ENCODE measurements at regions not wholly inside any gene's neighbourhood (a gene's known extent, or its start where the extent isn't known, plus 50 kb on each side); places are given as distances from the start of the nearest gene placed in this dataset.

- Histone ChIP-seq H3K4me1 (ENCODE audit: low read depth, poor library complexity, severe bottlenecking) (no peaks in the 10 kb centered on the region), H3K27ac (no peak overlapping the region), H3K36me3 (ENCODE audit: insufficient read depth) (no peaks in the 10 kb centered on the region), H4K20me1 (ENCODE audit: insufficient read depth) (no peaks in the 10 kb centered on the region), H3K27me3 (ENCODE audit: insufficient read depth, low read depth) (no peaks in the 10 kb centered on the region), H3K4me3 (IDR thresholded peaks at IDR 0.05; ENCODE audit: insufficient read depth, low read depth, low read length) (no peak overlapping the region), H3K79me2 (ENCODE audit: insufficient read depth, low read depth) (no peaks in the 10 kb centered on the region), H2AFZ (ENCODE audit: low read depth) (no peak overlapping the region), H3K9ac (no peak overlapping the region), H3K4me2 (no peak overlapping the region)
- TF ChIP-seq, protein P1, sequence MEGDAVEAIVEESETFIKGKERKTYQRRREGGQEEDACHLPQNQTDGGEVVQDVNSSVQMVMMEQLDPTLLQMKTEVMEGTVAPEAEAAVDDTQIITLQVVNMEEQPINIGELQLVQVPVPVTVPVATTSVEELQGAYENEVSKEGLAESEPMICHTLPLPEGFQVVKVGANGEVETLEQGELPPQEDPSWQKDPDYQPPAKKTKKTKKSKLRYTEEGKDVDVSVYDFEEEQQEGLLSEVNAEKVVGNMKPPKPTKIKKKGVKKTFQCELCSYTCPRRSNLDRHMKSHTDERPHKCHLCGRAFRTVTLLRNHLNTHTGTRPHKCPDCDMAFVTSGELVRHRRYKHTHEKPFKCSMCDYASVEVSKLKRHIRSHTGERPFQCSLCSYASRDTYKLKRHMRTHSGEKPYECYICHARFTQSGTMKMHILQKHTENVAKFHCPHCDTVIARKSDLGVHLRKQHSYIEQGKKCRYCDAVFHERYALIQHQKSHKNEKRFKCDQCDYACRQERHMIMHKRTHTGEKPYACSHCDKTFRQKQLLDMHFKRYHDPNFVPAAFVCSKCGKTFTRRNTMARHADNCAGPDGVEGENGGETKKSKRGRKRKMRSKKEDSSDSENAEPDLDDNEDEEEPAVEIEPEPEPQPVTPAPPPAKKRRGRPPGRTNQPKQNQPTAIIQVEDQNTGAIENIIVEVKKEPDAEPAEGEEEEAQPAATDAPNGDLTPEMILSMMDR (conservative IDR thresholded peaks at IDR 0.05; ENCODE audit: low read depth, low read length) = no peak
These were observed 259.0 kb upstream of the GHITM start for GRCh38 chr10:83880252-83880791.

DNA sequence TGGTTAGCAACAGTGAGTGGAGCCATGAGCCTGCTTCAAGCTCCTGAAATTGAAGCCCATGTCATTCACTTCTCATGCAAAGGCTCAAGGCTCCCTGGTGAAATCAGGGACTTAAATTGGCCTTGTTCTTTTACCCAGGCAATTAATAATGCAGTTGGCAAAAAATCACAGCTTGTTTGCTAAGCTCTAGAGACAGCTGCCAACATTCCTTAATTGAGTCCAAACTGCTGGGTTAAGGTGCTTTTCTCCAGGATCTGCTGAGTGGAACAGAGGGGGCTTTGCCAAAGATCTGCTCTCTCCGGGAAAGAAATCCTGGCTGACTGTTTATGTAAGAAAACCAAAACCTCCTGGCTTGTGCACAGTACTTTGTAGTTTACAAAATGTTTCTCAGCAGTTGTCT is 257.6 kb upstream of the GHITM start:
- Histone ChIP-seq H3K9ac (no peak overlapping the region), H3K27me3 (ENCODE audit: insufficient read depth, low read depth) (no peaks in the 10 kb centered on the region), H2AFZ (ENCODE audit: low read depth) (no peak overlapping the region)

DNA sequence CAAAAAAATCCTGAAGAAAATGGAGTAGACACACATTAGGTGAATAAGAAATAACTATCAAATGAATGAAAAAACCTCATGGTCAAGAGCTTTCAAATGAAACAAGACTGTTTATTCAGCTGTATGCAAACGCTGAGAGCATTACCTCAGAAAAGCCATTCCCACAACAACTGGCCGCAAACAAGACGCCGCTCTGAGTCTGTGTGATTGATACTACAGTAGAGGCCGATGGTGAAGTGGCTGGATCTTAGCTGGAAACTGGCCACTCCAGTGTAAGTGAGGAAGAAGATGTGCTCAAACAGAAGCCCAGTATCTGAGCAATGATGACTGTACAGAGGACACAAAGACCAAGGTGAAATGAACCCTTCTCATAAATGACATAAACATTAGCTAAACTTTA is 252.4 kb upstream of the GHITM start:
- Histone ChIP-seq H4K20me1 (ENCODE audit: insufficient read depth) (no peaks in the 10 kb centered on the region), H2AFZ (ENCODE audit: low read depth) (no peak overlapping the region), H3K9ac (no peak overlapping the region), H3K4me3 (IDR thresholded peaks at IDR 0.05; ENCODE audit: insufficient read depth, low read depth, low read length) (no peak overlapping the region), H3K27me3 (ENCODE audit: insufficient read depth, low read depth) (no peaks in the 10 kb centered on the region), H3K4me1 (ENCODE audit: low read depth, poor library complexity, severe bottlenecking) (no peaks in the 10 kb centered on the region), H3K4me2 (no peak overlapping the region), H3K36me3 (ENCODE audit: insufficient read depth) (no peaks in the 10 kb centered on the region), H3K27ac (no peak overlapping the region), H3K79me2 (ENCODE audit: insufficient read depth, low read depth) (no peaks in the 10 kb centered on the region)
- TF ChIP-seq, protein P1 (conservative IDR thresholded peaks at IDR 0.05; ENCODE audit: low read depth, low read length) = no peak

More for the DNA sequence above, 257.6 kb upstream of the GHITM start:
- Histone ChIP-seq H3K4me2 (no peak overlapping the region), H3K4me1 (ENCODE audit: low read depth, poor library complexity, severe bottlenecking) (no peaks in the 10 kb centered on the region), H3K27ac (no peak overlapping the region), H3K36me3 (ENCODE audit: insufficient read depth) (no peaks in the 10 kb centered on the region), H3K4me3 (IDR thresholded peaks at IDR 0.05; ENCODE audit: insufficient read depth, low read depth, low read length) (no peak overlapping the region), H3K79me2 (ENCODE audit: insufficient read depth, low read depth) (no peaks in the 10 kb centered on the region), H4K20me1 (ENCODE audit: insufficient read depth) (no peaks in the 10 kb centered on the region)
- TF ChIP-seq, protein P1 (conservative IDR thresholded peaks at IDR 0.05; ENCODE audit: low read depth, low read length) = no peak

- TF ChIP-seq, protein P1 (conservative IDR thresholded peaks at IDR 0.05; ENCODE audit: low read depth, low read length) = no peak
- no peaks in the 10 kb centered on the region for H3K36me3 ChIP-seq (ENCODE audit: insufficient read depth)
- no peak overlapping the region for H3K4me3 ChIP-seq (IDR thresholded peaks at IDR 0.05; ENCODE audit: insufficient read depth, low read depth, low read length)
- H3K27ac ChIP-seq = no peak overlapping the region
- no peaks in the 10 kb centered on the region for H4K20me1 ChIP-seq (ENCODE audit: insufficient read depth)
- no peak overlapping the region for H3K4me2 ChIP-seq
- no peaks in the 10 kb centered on the region for H3K4me1 ChIP-seq (ENCODE audit: low read depth, poor library complexity, severe bottlenecking)
- no peaks in the 10 kb centered on the region for H3K79me2 ChIP-seq (ENCODE audit: insufficient read depth, low read depth)
- H3K27me3 ChIP-seq (ENCODE audit: insufficient read depth, low read depth) = no peaks in the 10 kb centered on the region
- H2AFZ ChIP-seq (ENCODE audit: low read depth) = no peak overlapping the region
- no peak overlapping the region for H3K9ac ChIP-seq
These were observed 246.6 kb upstream of the GHITM start for GRCh38 chr10:83892737-83893136.

All from KMS-11 (cell line).